ENCODE measurements at regions not wholly inside any gene's neighbourhood (a gene's known extent, or its start where the extent isn't known, plus 50 kb on each side); places are given as distances from the start of the nearest gene placed in this dataset.

GRCh38 chr2:479031-479430 lies 191.1 kb upstream of the ALKAL2 start:
- ATAC-seq (no peak), DNase-seq (ENCODE audit: low spot score) (no peak)
- H3K4me3 Mint-ChIP-seq: no peak overlapping the region
- peaks cover 4% of the 10 kb centered on the region for H3K9me3 Mint-ChIP-seq
- H3K27ac Mint-ChIP-seq: no peak overlapping the region
- peaks cover 8% of the 10 kb centered on the region in 2 donors for H3K4me1 Mint-ChIP-seq (ENCODE audit: low read depth in 2 of 2)
- peaks cover 13 to 14% of the 10 kb centered on the region in 2 donors for H3K27me3 Mint-ChIP-seq
- peaks cover 7% of the 10 kb centered on the region for H3K36me3 Mint-ChIP-seq

DNA sequence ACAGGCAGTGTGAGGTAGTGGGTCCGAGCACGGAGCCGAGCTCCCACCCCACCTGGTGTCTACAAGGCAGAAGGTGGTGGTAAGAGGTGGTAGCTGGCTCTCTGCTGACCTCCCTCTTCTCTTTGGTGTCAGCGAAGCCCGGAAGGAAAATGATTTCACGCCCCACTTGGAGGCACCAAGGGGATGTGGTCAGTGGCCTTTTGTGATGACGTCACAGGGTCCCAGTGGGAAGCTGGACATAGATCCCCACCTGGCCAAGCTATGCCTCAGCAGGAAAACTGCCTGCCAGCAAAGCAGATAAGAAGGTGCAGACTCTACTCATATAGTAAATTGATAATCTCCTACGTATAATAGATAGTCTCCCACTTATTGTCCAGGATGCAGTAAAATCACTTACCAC lies 183.7 kb upstream of the ALKAL2 start:
- H3K36me3 Mint-ChIP-seq: peaks cover 20% of the 10 kb centered on the region
- ATAC-seq (peak in 1 of 2 donors; percentile 38), DNase-seq (ENCODE audit: low spot score) (no peak)
- H3K4me3 Mint-ChIP-seq: no peak overlapping the region
- peaks cover 18 to 22% of the 10 kb centered on the region in 2 donors for H3K27me3 Mint-ChIP-seq
- H3K9me3 Mint-ChIP-seq: peaks cover 8% of the 10 kb centered on the region
- H3K4me1 Mint-ChIP-seq (ENCODE audit: low read depth in 2 of 2): peaks cover 8 to 18% of the 10 kb centered on the region in 2 donors
- H3K27ac Mint-ChIP-seq: no peak overlapping the region

DNA sequence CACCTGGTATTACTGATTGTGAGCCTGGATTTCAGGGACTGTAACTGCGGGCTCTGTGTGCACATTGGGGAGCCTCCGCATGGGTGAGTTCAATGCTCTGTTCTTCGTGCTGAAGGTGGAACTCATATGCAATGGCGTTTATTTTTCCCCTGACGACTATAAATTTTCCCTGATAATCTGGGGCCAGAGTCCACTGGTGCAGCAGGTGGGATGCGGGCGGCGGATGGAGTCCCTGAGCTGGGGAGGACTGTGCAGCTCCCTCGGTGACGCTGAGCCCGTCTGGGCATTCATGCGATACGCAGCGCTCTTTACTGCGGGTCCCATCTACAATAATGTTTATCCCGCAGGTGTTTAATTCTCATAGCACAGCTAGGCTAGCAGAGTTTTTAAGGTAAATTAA lies 181.6 kb upstream of the ALKAL2 start:
- peaks cover 4 to 14% of the 10 kb centered on the region in 2 donors for H3K4me1 Mint-ChIP-seq (ENCODE audit: low read depth in 2 of 2)
- H3K36me3 Mint-ChIP-seq: peaks cover 17% of the 10 kb centered on the region
- ATAC-seq: no peak
- peaks cover 8% of the 10 kb centered on the region for H3K9me3 Mint-ChIP-seq
- H3K4me3 Mint-ChIP-seq: no peak overlapping the region
- DNase-seq (ENCODE audit: low spot score): no peak
- H3K27me3 Mint-ChIP-seq: peaks cover 22% of the 10 kb centered on the region in 2 donors
- no peak overlapping the region for H3K27ac Mint-ChIP-seq

DNA sequence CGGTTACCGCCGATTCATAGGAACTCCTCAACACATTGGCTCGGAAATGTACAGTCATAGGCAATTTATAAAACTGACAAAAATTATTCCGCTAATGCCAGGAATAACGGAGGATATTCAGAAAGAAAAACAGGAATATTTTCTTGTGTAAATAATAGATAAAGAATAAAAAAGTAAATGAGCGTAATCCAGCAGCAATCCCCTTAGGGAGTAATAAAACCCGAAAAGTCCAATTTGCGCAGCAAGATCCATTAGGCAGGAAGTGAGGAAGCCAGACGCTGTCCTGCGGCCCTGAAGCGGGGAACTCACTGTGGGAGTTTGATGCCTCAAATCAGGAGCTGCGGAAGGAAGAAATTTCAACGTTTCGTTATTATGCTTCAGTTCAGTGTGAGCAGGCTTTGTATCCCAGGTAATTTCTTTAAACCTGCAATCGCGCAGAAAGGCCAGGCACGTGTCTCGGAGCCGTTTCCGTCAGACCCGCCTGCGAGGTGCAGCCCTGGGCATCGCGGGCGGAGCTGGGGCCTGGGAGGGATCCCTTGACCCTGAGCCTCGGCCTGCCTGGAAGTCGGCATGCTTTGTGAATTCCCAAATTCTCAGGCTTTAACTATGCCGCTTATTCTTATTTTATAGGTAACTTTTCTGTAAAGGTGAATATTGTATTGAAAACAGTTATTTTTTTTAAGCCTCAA lies 180.9 kb upstream of the ALKAL2 start:
- Mint-ChIP-seq H3K27ac (no peak overlapping the region), H3K4me3 (no peak overlapping the region), H3K36me3 (peaks cover 12% of the 10 kb centered on the region), H3K9me3 (peaks cover 4% of the 10 kb centered on the region), H3K27me3 (peaks cover 22 to 25% of the 10 kb centered on the region in 2 donors), H3K4me1 (ENCODE audit: low read depth in 2 of 2) (peaks cover 0 to 9% of the 10 kb centered on the region in 2 donors)
- DNase-seq (ENCODE audit: low spot score): no peak
- no peak for ATAC-seq

DNA sequence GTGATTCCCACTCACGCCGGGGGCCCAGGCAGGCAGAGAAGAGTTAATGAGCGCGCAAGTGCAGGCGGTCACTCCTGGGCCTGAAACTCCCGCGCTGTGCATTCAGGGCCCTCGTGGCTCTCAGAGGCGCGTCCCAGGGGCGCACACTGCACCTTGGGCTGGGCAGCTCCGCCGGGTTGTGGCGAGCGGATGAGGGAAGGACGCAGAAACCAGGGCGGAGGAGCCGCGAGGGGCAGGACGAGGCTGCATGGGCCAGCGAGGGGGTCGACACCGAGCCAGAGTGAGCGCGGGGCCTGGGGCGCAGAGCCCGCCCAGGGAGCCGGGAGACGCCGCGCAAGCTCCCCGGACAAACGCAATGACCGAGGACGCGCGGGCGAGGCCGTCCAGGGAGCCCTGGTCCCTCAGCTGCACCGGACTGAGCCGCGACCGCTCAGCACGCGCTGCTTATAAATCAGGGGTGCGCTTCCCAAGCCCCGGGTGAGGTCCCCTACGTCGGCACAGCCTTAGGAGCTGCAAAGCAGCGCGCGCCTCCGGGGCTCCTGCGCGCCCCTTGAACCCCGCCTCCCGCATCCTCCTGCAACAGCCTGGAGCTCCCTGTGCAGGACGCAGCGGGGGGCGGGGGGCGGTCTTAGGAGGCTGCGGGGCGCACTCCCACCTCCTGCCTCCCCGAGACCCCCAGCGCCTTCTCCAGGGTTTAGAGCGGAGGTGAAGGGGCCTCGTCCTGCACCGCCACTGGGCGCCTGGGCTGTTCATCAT lies 180.2 kb upstream of the ALKAL2 start:
- Mint-ChIP-seq H3K27me3 (peaks cover 22 to 25% of the 10 kb centered on the region in 2 donors), H3K4me3 (peak overlapping the region; percentile 20), H3K36me3 (peaks cover 5% of the 10 kb centered on the region), H3K27ac (no peak overlapping the region), H3K4me1 (ENCODE audit: low read depth in 2 of 2) (peaks cover 0 to 6% of the 10 kb centered on the region in 2 donors), H3K9me3 (peaks cover 4% of the 10 kb centered on the region)
- no peak for ATAC-seq
- DNase-seq (ENCODE audit: low spot score): no peak

GRCh38 chr2:467543-467891 lies 179.6 kb upstream of the ALKAL2 start:
- H3K27me3 Mint-ChIP-seq: peaks cover 22 to 25% of the 10 kb centered on the region in 2 donors
- H3K4me3 Mint-ChIP-seq: peak overlapping the region; percentile 20
- H3K27ac Mint-ChIP-seq: no peak overlapping the region
- no peaks in the 10 kb centered on the region for H3K9me3 Mint-ChIP-seq
- ATAC-seq: no peak
- H3K36me3 Mint-ChIP-seq: no peaks in the 10 kb centered on the region
- DNase-seq (ENCODE audit: low spot score): no peak
- H3K4me1 Mint-ChIP-seq (ENCODE audit: low read depth in 2 of 2): peaks cover 0 to 6% of the 10 kb centered on the region in 2 donors

GRCh38 chr2:467101-467500 lies 179.2 kb upstream of the ALKAL2 start:
- ATAC-seq (peak in 1 of 2 donors; percentile 20), DNase-seq (ENCODE audit: low spot score) (no peak)
- peaks cover 22 to 27% of the 10 kb centered on the region in 2 donors for H3K27me3 Mint-ChIP-seq
- peaks cover 0 to 6% of the 10 kb centered on the region in 2 donors for H3K4me1 Mint-ChIP-seq (ENCODE audit: low read depth in 2 of 2)
- H3K36me3 Mint-ChIP-seq: no peaks in the 10 kb centered on the region
- H3K27ac Mint-ChIP-seq: no peak overlapping the region
- no peaks in the 10 kb centered on the region for H3K9me3 Mint-ChIP-seq
- H3K4me3 Mint-ChIP-seq: no peak overlapping the region

DNA sequence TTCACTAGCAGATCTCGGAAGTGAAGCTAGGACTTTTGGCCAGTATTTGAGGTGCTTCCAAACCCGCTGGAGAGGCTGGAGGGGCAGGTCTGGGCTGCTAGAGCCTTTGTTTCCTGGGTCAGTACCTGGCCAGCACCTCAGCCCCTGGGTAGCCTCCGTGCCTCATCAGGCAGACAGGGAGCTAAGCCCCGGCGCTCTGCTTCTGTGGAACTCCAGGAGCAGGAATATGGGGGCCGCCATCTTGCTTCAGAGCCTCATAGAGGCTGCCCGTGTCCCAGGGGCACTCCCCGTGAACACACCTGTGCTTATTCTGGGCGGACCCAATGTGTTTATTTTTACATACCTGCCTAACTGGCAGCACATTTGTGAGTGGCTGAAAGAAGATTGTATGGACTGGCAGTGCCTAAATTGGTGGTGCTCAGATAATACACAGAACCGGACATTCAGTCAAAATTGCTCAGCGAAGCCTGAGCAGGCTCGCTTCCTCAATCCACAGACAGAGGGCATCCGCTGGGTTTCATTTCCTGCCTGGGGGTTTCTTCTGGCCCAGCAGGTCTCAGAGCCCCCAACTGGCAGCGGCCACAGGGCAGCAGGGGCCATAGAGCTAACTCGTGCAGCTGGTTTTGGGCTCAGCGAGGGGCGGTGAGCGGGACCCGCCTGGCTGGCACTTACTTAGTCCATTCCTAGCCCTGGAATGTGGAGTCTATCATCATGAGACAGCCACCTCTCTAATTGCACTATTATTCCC lies 176.8 kb upstream of the ALKAL2 start:
- DNase-seq (ENCODE audit: low spot score): no peak
- H3K4me3 Mint-ChIP-seq: no peak overlapping the region
- H3K27me3 Mint-ChIP-seq: peaks cover 17 to 30% of the 10 kb centered on the region in 2 donors
- no peaks in the 10 kb centered on the region for H3K36me3 Mint-ChIP-seq
- H3K9me3 Mint-ChIP-seq: no peaks in the 10 kb centered on the region
- no peak overlapping the region for H3K27ac Mint-ChIP-seq
- no peak for ATAC-seq
- H3K4me1 Mint-ChIP-seq (ENCODE audit: low read depth in 2 of 2): peaks cover 16 to 22% of the 10 kb centered on the region in 2 donors

GRCh38 chr2:460861-461260 lies 173.0 kb upstream of the ALKAL2 start:
- H3K9me3 Mint-ChIP-seq: no peaks in the 10 kb centered on the region
- peak overlapping the region; percentile 74 for H3K4me3 Mint-ChIP-seq

DNA sequence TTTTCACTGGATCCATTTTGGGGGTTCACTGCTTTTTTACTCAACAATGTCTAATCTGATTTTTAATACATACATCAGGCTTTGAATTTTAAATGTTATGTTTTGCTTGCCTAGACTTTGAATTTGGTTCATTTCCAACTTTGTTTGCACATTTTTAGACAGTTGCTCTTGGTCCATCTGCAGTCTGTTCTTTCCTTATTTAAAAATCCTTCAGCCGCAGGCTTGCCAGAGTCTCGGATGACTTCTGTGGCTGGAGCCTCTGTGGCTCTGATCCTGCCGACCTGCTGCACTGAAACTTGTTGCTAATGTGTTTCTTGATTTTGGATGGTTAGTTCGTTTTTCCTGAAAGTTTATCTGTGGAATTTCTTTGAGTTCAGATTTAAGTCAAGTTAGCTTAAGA lies 172.0 kb upstream of the ALKAL2 start:
- peak overlapping the region in 1 of 2 donors; percentile 55 for H3K27ac Mint-ChIP-seq
- peak overlapping the region; percentile 13 for H3K4me3 Mint-ChIP-seq
- H3K36me3 Mint-ChIP-seq: no peaks in the 10 kb centered on the region
- DNase-seq (ENCODE audit: low spot score) (no peak), ATAC-seq (no peak)
- peaks cover 0 to 16% of the 10 kb centered on the region in 2 donors for H3K27me3 Mint-ChIP-seq
- H3K9me3 Mint-ChIP-seq: no peaks in the 10 kb centered on the region
- peaks cover 28 to 47% of the 10 kb centered on the region in 2 donors for H3K4me1 Mint-ChIP-seq (ENCODE audit: low read depth in 2 of 2)

More at GRCh38 chr2:460861-461260, 173.0 kb upstream of the ALKAL2 start:
- Mint-ChIP-seq H3K27ac (peak overlapping the region in 1 of 2 donors; percentile 55), H3K4me1 (ENCODE audit: low read depth in 2 of 2) (peaks cover 21 to 38% of the 10 kb centered on the region in 2 donors), H3K36me3 (no peaks in the 10 kb centered on the region), H3K27me3 (peaks cover 0 to 19% of the 10 kb centered on the region in 2 donors)
- DNase-seq (ENCODE audit: low spot score) (peak; percentile 72), ATAC-seq (peak; percentile 87 to 88)

- Mint-ChIP-seq H3K4me3 (no peak overlapping the region), H3K36me3 (no peaks in the 10 kb centered on the region), H3K27ac (no peak overlapping the region), H3K4me1 (ENCODE audit: low read depth in 2 of 2) (peaks cover 39 to 58% of the 10 kb centered on the region in 2 donors), H3K27me3 (peaks cover 0 to 12% of the 10 kb centered on the region in 2 donors), H3K9me3 (no peaks in the 10 kb centered on the region)
- ATAC-seq (no peak), DNase-seq (ENCODE audit: low spot score) (no peak)
Observed at GRCh38 chr2:458425-458815, 170.5 kb upstream of the ALKAL2 start.

DNA sequence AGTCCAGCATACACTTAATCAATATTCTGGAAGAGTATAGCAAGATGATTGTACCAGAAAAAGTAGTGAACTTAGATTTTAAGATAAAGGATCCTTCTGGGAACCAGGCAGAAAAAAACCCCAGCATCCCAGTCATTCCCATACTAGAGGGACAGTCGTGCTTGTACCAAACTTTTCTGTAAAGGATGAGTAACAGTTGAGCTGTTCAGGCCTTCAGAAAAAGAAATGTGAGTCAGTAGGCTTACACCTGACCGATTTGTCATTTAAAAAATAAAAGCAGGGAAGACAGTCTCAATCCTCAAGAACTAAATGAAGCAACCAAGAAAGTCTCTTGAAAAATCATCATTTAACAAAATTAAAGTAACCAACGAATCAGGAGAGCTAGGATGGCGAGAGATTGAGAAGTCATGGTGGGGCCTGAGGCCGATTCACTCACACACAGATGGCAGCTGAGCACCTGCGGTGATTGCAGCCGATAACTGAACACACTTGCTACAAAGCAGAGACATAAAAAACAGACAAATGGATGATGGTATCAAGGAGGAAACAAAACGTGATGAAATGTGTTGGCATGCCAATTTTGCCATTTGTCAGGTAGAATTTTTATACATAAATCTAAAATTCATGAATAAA lies 170.0 kb upstream of the ALKAL2 start:
- ATAC-seq (no peak), DNase-seq (ENCODE audit: low spot score) (no peak)
- Mint-ChIP-seq H3K27ac (peak overlapping the region in 1 of 2 donors; percentile 10), H3K4me1 (ENCODE audit: low read depth in 2 of 2) (peaks cover 43 to 63% of the 10 kb centered on the region in 2 donors), H3K4me3 (no peak overlapping the region), H3K36me3 (no peaks in the 10 kb centered on the region), H3K27me3 (peaks cover 0 to 12% of the 10 kb centered on the region in 2 donors), H3K9me3 (no peaks in the 10 kb centered on the region)

DNA sequence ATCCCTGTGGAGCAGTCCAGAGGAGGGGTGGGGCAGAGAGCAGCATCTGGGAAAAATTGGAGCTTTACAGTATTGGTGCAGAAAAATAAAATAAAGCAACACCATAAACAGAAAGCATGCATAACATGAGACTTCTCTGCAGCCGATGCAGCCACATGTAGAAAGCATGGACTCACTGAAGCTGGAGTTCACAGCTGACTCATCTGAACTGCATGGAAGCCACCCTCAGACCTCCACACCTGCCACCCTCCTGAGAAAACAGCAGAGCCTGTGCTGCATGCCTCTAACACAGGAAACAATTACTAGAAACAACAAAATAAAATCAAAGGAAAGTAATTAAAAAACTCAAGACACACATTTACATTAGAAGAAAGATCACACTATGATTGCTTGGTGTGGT lies 169.4 kb upstream of the ALKAL2 start:
- no peaks in the 10 kb centered on the region for H3K9me3 Mint-ChIP-seq
- peaks cover 47 to 66% of the 10 kb centered on the region in 2 donors for H3K4me1 Mint-ChIP-seq (ENCODE audit: low read depth in 2 of 2)
- ATAC-seq: peak in 1 of 2 donors; percentile 39
- no peaks in the 10 kb centered on the region for H3K36me3 Mint-ChIP-seq
- DNase-seq (ENCODE audit: low spot score): no peak
- peak overlapping the region in 1 of 2 donors; percentile 10 for H3K27ac Mint-ChIP-seq
- H3K27me3 Mint-ChIP-seq: peaks cover 0 to 10% of the 10 kb centered on the region in 2 donors
- no peak overlapping the region for H3K4me3 Mint-ChIP-seq

Data from natural killer cell treated with Interleukin-12 subunit alpha and Interleukin-12 subunit beta and Interleukin-15 and Interleukin-18, amount 100 ng/mL, for 72 hours (primary cell).